MM.1S (cell line): ENCODE measurements at regions not wholly inside any gene's neighbourhood (a gene's known extent, or its start where the extent isn't known, plus 50 kb on each side); places are given as distances from the start of the nearest gene placed in this dataset.

Experiments
- DNase-seq: peaks from one replicate; pipeline ENCODE4 v3.0.0-alpha.2; 2015
- H2AFZ ChIP-seq: fragments of 300-600 bp; sonication (generic); 2 replicates; pipeline ENCODE4 v1.6.0; 2016; ENCODE audit warnings: antibody characterized with exemption, low read length
- H3F3A ChIP-seq: fragments of 300-600 bp; sonication (generic); 2 replicates; pipeline ENCODE4 v1.6.1; 2016; ENCODE audit warnings: mild to moderate bottlenecking, antibody characterized with exemption, low read length, moderate library complexity, mixed read lengths; ENCODE audit not compliant: insufficient read depth
- H3K27ac ChIP-seq: fragments of 300-600 bp; sonication (generic); 2 replicates; pipeline ENCODE4 v1.5.1; 2016; ENCODE audit warnings: mild to moderate bottlenecking, low read length
- H3K27me3 ChIP-seq: fragments of 300-600 bp; sonication (generic); replicated peaks from 2 replicates; pipeline ENCODE4 v1.6.0; 2016; ENCODE audit warnings: low read length; ENCODE audit not compliant: insufficient read depth
- H3K36me3 ChIP-seq: fragments of 300-600 bp; sonication (generic); replicated peaks from 2 replicates; pipeline ENCODE4 v1.6.1; 2016; ENCODE audit warnings: mild to moderate bottlenecking, low read length, mixed read lengths; ENCODE audit not compliant: insufficient read depth
- H3K4me1 ChIP-seq: fragments of 300-600 bp; sonication (generic); 2 replicates; pipeline ENCODE4 v1.6.1; 2016; ENCODE audit warnings: low read length, mixed read lengths
- H3K4me2 ChIP-seq: fragments of 300-600 bp; sonication (generic); 2 replicates; pipeline ENCODE4 v1.6.0; 2016; ENCODE audit warnings: low read depth, low read length
- H3K4me3 ChIP-seq: fragments of 300-600 bp; sonication (generic); 2 replicates; pipeline ENCODE4 v1.5.1; 2016; ENCODE audit warnings: low read length, mixed read lengths
- H3K79me2 ChIP-seq: fragments of 300-600 bp; sonication (generic); 2 replicates; pipeline ENCODE4 v1.6.1; 2016; ENCODE audit warnings: mixed run types, low read length, mixed read lengths
- H3K9ac ChIP-seq: fragments of 300-600 bp; sonication (generic); 2 replicates; pipeline ENCODE4 v1.6.1; 2016; ENCODE audit warnings: low read length, mixed read lengths
- H3K9me2 ChIP-seq: fragments of 300-600 bp; sonication (generic); replicated peaks from 2 replicates; pipeline ENCODE4 v1.6.1; 2016; ENCODE audit warnings: mild to moderate bottlenecking, low read length, mixed read lengths; ENCODE audit not compliant: insufficient read depth
- H3K9me3 ChIP-seq: fragments of 300-600 bp; sonication (generic); replicated peaks from 2 replicates; pipeline ENCODE4 v1.6.1; 2016; ENCODE audit warnings: mild to moderate bottlenecking, low read length, mixed read lengths; ENCODE audit not compliant: insufficient read depth
- H4K20me1 ChIP-seq: fragments of 300-600 bp; sonication (generic); 2 replicates; pipeline ENCODE4 v1.6.1; 2016; ENCODE audit warnings: mild to moderate bottlenecking, low read length, moderate library complexity, mixed read lengths; ENCODE audit not compliant: insufficient read depth
- CTCF ChIP-seq: fragments of 300-600 bp; sonication (generic); IDR thresholded peaks from 2 replicates; pipeline ENCODE4 v1.5.1; 2016; ENCODE audit warnings: antibody characterized with exemption, low read length, mixed read lengths
- EZH2 ChIP-seq: fragments of 300-600 bp; sonication (generic); optimal IDR thresholded peaks from 2 replicates; pipeline ENCODE3; 2017; ENCODE audit warnings: low read depth, mild to moderate bottlenecking, antibody characterized with exemption, low read length, mixed read lengths
- EZH2phosphoT487 ChIP-seq: fragments of 300-600 bp; sonication (generic); IDR thresholded peaks from 2 replicates; pipeline ENCODE4 v1.6.1; 2018; ENCODE audit warnings: antibody characterized with exemption, low read length

GRCh38 chrX:134743091-134743490 is 53.9 kb downstream of the PABIR2 start:
- TF ChIP-seq CTCF = no peak
- no peak for TF ChIP-seq EZH2phosphoT487
- TF ChIP-seq EZH2 = no peak
- no peak overlapping the region for H3K27ac ChIP-seq

GRCh38 chrX:134742573-134742972 is 54.4 kb downstream of the PABIR2 start:
- Histone ChIP-seq H3K9me3 (no peaks in the 10 kb centered on the region), H3K27ac (no peak overlapping the region), H3K79me2 (no peaks in the 10 kb centered on the region), H3K4me2 (no peak overlapping the region), H3K4me1 (no peaks in the 10 kb centered on the region), H3K4me3 (no peak overlapping the region), H2AFZ (no peak overlapping the region), H3K27me3 (no peaks in the 10 kb centered on the region), H4K20me1 (no peaks in the 10 kb centered on the region), H3K36me3 (no peaks in the 10 kb centered on the region), H3F3A (no peaks in the 10 kb centered on the region), H3K9ac (no peak overlapping the region), H3K9me2 (no peaks in the 10 kb centered on the region)
- no peak for DNase-seq
- TF ChIP-seq EZH2phosphoT487 (no peak), EZH2 (no peak), CTCF (no peak)

More at GRCh38 chrX:134743091-134743490, 53.9 kb downstream of the PABIR2 start:
- no peaks in the 10 kb centered on the region for H3K4me1 ChIP-seq
- no peaks in the 10 kb centered on the region for H3K9me3 ChIP-seq
- no peaks in the 10 kb centered on the region for H3K9me2 ChIP-seq
- H3F3A ChIP-seq = no peaks in the 10 kb centered on the region
- no peak overlapping the region for H2AFZ ChIP-seq
- no peak for DNase-seq
- no peaks in the 10 kb centered on the region for H4K20me1 ChIP-seq
- no peaks in the 10 kb centered on the region for H3K79me2 ChIP-seq
- H3K4me2 ChIP-seq = no peak overlapping the region
- H3K36me3 ChIP-seq = no peaks in the 10 kb centered on the region
- no peaks in the 10 kb centered on the region for H3K27me3 ChIP-seq
- H3K9ac ChIP-seq = no peak overlapping the region
- no peak overlapping the region for H3K4me3 ChIP-seq

- Histone ChIP-seq H3K27me3 (no peaks in the 10 kb centered on the region), H3K4me3 (no peak overlapping the region), H3K9me2 (no peaks in the 10 kb centered on the region), H3K27ac (no peak overlapping the region), H3K9me3 (no peaks in the 10 kb centered on the region), H3K79me2 (no peaks in the 10 kb centered on the region), H3K36me3 (no peaks in the 10 kb centered on the region), H2AFZ (no peak overlapping the region), H3K4me1 (no peaks in the 10 kb centered on the region), H3F3A (no peaks in the 10 kb centered on the region), H3K9ac (no peak overlapping the region), H4K20me1 (no peaks in the 10 kb centered on the region), H3K4me2 (no peak overlapping the region)
- no peak for DNase-seq
- TF ChIP-seq EZH2 (no peak), EZH2phosphoT487 (no peak), CTCF (no peak)
These were observed 55.3 kb downstream of the PABIR2 start for GRCh38 chrX:134741746-134742145.
